HEK293 (cell line): ENCODE measurements at regions not wholly inside any gene's neighbourhood (a gene's known extent, or its start where the extent isn't known, plus 50 kb on each side); places are given as distances from the start of the nearest gene placed in this dataset.

Experiments
- CTCF ChIA-PET: fragments of 350-600 bp; formaldehyde crosslinking; extraction: SDS; loops from one replicate; lab custom pipeline; 2021; ENCODE audit warnings: antibody characterized with exemption; lab: Yijun Ruan, JAX
- POLR2A ChIA-PET: fragments of 300-600 bp; formaldehyde crosslinking; extraction: SDS; loops from one replicate; lab custom pipeline; 2020; ENCODE audit warnings: antibody characterized with exemption, inconsistent platforms; lab: Yijun Ruan, JAX
- H3K27ac ChIP-seq: fragments of 200-500 bp; sonication (Bioruptor generic); 2 replicates; pipeline ENCODE4 v1.5.1; 2014; ENCODE audit warnings: low read depth, low read length, control low read depth, inconsistent platforms; ENCODE audit errors: extremely low read depth
- H3K36me3 ChIP-seq, 2 experiments: fragments of 200-500 bp in 1 of 2; sonication (Bioruptor generic) in 1 of 2; 1 replicate in 1 of 2; 2 replicates in 1 of 2; pipeline ENCODE4 v1.5.1; 2014 to 2017; ENCODE audit warnings: inconsistent platforms in 2 of 2, low read length in 2 of 2; ENCODE audit not compliant: control insufficient read depth in 2 of 2, insufficient read depth in 1 of 2
- H3K4me1 ChIP-seq: fragments of 200-500 bp; sonication (Bioruptor generic); 2 replicates; pipeline ENCODE4 v1.5.1; 2014; ENCODE audit warnings: mild to moderate bottlenecking, low read length, inconsistent platforms; ENCODE audit not compliant: control insufficient read depth, insufficient read depth
- H3K4me3 ChIP-seq: 2 replicates; pipeline ENCODE4 v1.5.1; 2011; ENCODE audit warnings: low read depth, mild to moderate bottlenecking, control low read depth, low read length, moderate library complexity
- H3K9me3 ChIP-seq: fragments of 200-500 bp; sonication (Bioruptor generic); 2 replicates; pipeline ENCODE4 v1.5.1; 2014; ENCODE audit warnings: low read depth, low read length, inconsistent platforms; ENCODE audit not compliant: control insufficient read depth, insufficient read depth
- BCL6B ChIP-seq: fragments of 450-650 bp; formaldehyde crosslinking; IDR thresholded peaks from 2 replicates; pipeline ENCODE4 v1.5.1; 2017; ENCODE audit warnings: missing biosample characterization, missing genetic modification characterization
- EGR2 ChIP-seq: fragments of 450-650 bp; formaldehyde crosslinking; IDR thresholded peaks from 2 replicates; pipeline ENCODE4 v1.5.1; 2016; ENCODE audit warnings: low read depth, missing biosample characterization, missing genetic modification characterization
- FEZF1 ChIP-seq: fragments of 450-650 bp; formaldehyde crosslinking; IDR thresholded peaks from 2 replicates; pipeline ENCODE4 v1.5.1; 2016; ENCODE audit warnings: missing biosample characterization, missing genetic modification characterization
- GLI4 ChIP-seq: fragments of 450-650 bp; formaldehyde crosslinking; IDR thresholded peaks from 2 replicates; pipeline ENCODE4 v1.5.1; 2016; ENCODE audit warnings: missing biosample characterization, missing genetic modification characterization
- GLIS1 ChIP-seq: fragments of 450-650 bp; formaldehyde crosslinking; IDR thresholded peaks from 2 replicates; pipeline ENCODE4 v1.5.1; 2016; ENCODE audit warnings: missing biosample characterization, missing genetic modification characterization
- KLF8 ChIP-seq: fragments of 450-650 bp; formaldehyde crosslinking; IDR thresholded peaks from 2 replicates; pipeline ENCODE4 v1.5.1; 2016; ENCODE audit warnings: missing biosample characterization, missing genetic modification characterization
- OSR2 ChIP-seq: fragments of 450-650 bp; formaldehyde crosslinking; IDR thresholded peaks from 2 replicates; pipeline ENCODE4 v1.5.1; 2016; ENCODE audit warnings: missing biosample characterization, missing genetic modification characterization
- PRDM6 ChIP-seq: fragments of 450-650 bp; formaldehyde crosslinking; IDR thresholded peaks from 2 replicates; pipeline ENCODE4 v1.5.1; 2017; ENCODE audit warnings: missing biosample characterization, missing genetic modification characterization
- TCF7L2 ChIP-seq: IDR thresholded peaks from 2 replicates; pipeline ENCODE4 v1.6.1; 2011; ENCODE audit warnings: low read depth, mild to moderate bottlenecking, inconsistent platforms, low read length, moderate library complexity, borderline replicate concordance
- ZBTB17 ChIP-seq: fragments of 450-650 bp; formaldehyde crosslinking; IDR thresholded peaks from 2 replicates; pipeline ENCODE4 v1.5.1; 2016; ENCODE audit warnings: missing biosample characterization, missing genetic modification characterization
- ZBTB8A ChIP-seq: fragments of 450-650 bp; formaldehyde crosslinking; IDR thresholded peaks from 2 replicates; pipeline ENCODE4 v1.5.1; 2016; ENCODE audit warnings: missing biosample characterization, missing genetic modification characterization
- ZEB2 ChIP-seq: fragments of 450-650 bp; formaldehyde crosslinking; IDR thresholded peaks from 2 replicates; pipeline ENCODE4 v1.5.1; 2016; ENCODE audit warnings: missing biosample characterization, missing genetic modification characterization
- ZNF239 ChIP-seq: fragments of 450-650 bp; formaldehyde crosslinking; IDR thresholded peaks from 2 replicates; pipeline ENCODE4 v1.5.1; 2016; ENCODE audit warnings: missing biosample characterization, missing genetic modification characterization
- ZNF24 ChIP-seq: fragments of 450-650 bp; formaldehyde crosslinking; IDR thresholded peaks from 2 replicates; pipeline ENCODE4 v1.5.1; 2016; ENCODE audit warnings: missing biosample characterization, missing genetic modification characterization
- ZNF280D ChIP-seq: fragments of 450-650 bp; formaldehyde crosslinking; IDR thresholded peaks from 2 replicates; pipeline ENCODE4 v1.5.1; 2016; ENCODE audit warnings: missing biosample characterization, missing genetic modification characterization
- ZNF302 ChIP-seq: fragments of 450-650 bp; formaldehyde crosslinking; IDR thresholded peaks from 2 replicates; pipeline ENCODE4 v1.5.1; 2016; ENCODE audit warnings: missing biosample characterization, missing genetic modification characterization, low read depth
- ZNF398 ChIP-seq: fragments of 450-650 bp; formaldehyde crosslinking; IDR thresholded peaks from 2 replicates; pipeline ENCODE4 v1.5.1; 2017; ENCODE audit warnings: missing biosample characterization, missing genetic modification characterization
- ZNF473 ChIP-seq: fragments of 450-650 bp; formaldehyde crosslinking; IDR thresholded peaks from 2 replicates; pipeline ENCODE4 v1.5.1; 2017; ENCODE audit warnings: missing biosample characterization, missing genetic modification characterization
- ZNF513 ChIP-seq: fragments of 450-650 bp; IDR thresholded peaks from 2 replicates; pipeline ENCODE4 v1.5.1; 2018; ENCODE audit warnings: missing biosample characterization, missing genetic modification characterization
- ZNF580 ChIP-seq: fragments of 450-650 bp; formaldehyde crosslinking; IDR thresholded peaks from 2 replicates; pipeline ENCODE4 v1.5.1; 2016; ENCODE audit warnings: missing biosample characterization, missing genetic modification characterization
- ZNF701 ChIP-seq: fragments of 450-650 bp; formaldehyde crosslinking; IDR thresholded peaks from 2 replicates; pipeline ENCODE4 v1.5.1; 2016; ENCODE audit warnings: missing biosample characterization, missing genetic modification characterization
- ZNF843 ChIP-seq: fragments of 450-650 bp; formaldehyde crosslinking; IDR thresholded peaks from 2 replicates; pipeline ENCODE4 v1.5.1; 2016; ENCODE audit warnings: missing biosample characterization, missing genetic modification characterization
- ZSCAN18 ChIP-seq: fragments of 450-650 bp; formaldehyde crosslinking; IDR thresholded peaks from 2 replicates; pipeline ENCODE4 v1.5.1; 2016; ENCODE audit warnings: missing biosample characterization, missing genetic modification characterization
- ZXDB ChIP-seq: fragments of 450-650 bp; formaldehyde crosslinking; IDR thresholded peaks from 2 replicates; pipeline ENCODE4 v1.5.1; 2016; ENCODE audit warnings: missing biosample characterization, missing genetic modification characterization

- POLR2A ChIA-PET: no interaction called here
- no peak overlapping the region for H3K4me3 ChIP-seq
- TF ChIP-seq ZBTB8A: 0 out of 2 replicates have a peak, but pooled peaks have one; percentile 15
- peak; percentile 61; the same call in 1 of the 2 replicates for TF ChIP-seq TCF7L2
- TF ChIP-seq ZNF580 (tag by site-specific recombination): 0 out of 2 replicates have a peak, but pooled peaks have one; percentile 11
- TF ChIP-seq ZXDB: peak; percentile 56; the same call in 1 of the 2 replicates
- no peak for TF ChIP-seq ZEB2
- peak; percentile 62; the same call in 1 of the 2 replicates for TF ChIP-seq OSR2
- TF ChIP-seq BCL6B: peak; percentile 84
- TF ChIP-seq ZNF843: peak; percentile 79
- TF ChIP-seq FEZF1: peak; percentile 70
- TF ChIP-seq PRDM6: peak; percentile 84
- TF ChIP-seq ZNF302 (tag by site-specific recombination): no peak
- TF ChIP-seq, all 188 proteins: peak for 9
- no peaks in the 10 kb centered on the region for H3K36me3 ChIP-seq
- CTCF ChIA-PET: no interaction called here
- peaks cover 26% of the 10 kb centered on the region for H3K4me1 ChIP-seq
- H3K27ac ChIP-seq: no peak overlapping the region; the same call in none of the 2 replicates
- H3K9me3 ChIP-seq: no peaks in the 10 kb centered on the region
These were observed 682.8 kb upstream of the NR2F2 start for GRCh38 chr15:95647531-95648277.

GRCh38 chr15:95653361-95653805, 677.1 kb upstream of the NR2F2 start:
- ChIA-PET POLR2A (no interaction called here), CTCF (interaction anchor here (0.7 kb wide), 1 partner anchor 920 kb away, joined by 3 read pairs; no protein-coding TSS in a partner anchor)
- H3K36me3 ChIP-seq: no peaks in the 10 kb centered on the region
- no peak overlapping the region for H3K27ac ChIP-seq
- no peak overlapping the region for H3K4me3 ChIP-seq
- no peaks in the 10 kb centered on the region; the same call in 1 of the 2 replicates for H3K4me1 ChIP-seq
- TF ChIP-seq ZNF24 (tag by site-specific recombination): no peak
- TF ChIP-seq ZNF239 (tag by site-specific recombination): no peak
- no peak for TF ChIP-seq EGR2 (tag by site-specific recombination)
- no peak for TF ChIP-seq GLI4 (tag by site-specific recombination)
- no peak for TF ChIP-seq ZNF701 (tag by site-specific recombination)
- TF ChIP-seq ZNF398 (tag by site-specific recombination): no peak
- no peak for TF ChIP-seq ZNF473
- TF ChIP-seq ZBTB17 (tag by site-specific recombination): no peak
- no peak for TF ChIP-seq ZNF513 (tag by site-specific recombination)
- TF ChIP-seq ZNF280D: no peak
- no peak for TF ChIP-seq GLIS1
- TF ChIP-seq ZSCAN18 (tag by site-specific recombination): no peak
- TF ChIP-seq KLF8 (tag by site-specific recombination): no peak
- no peaks in the 10 kb centered on the region for H3K9me3 ChIP-seq
